Mammary epithelial cell (primary cell): ENCODE measurements at regions not wholly inside any gene's neighbourhood (a gene's known extent, or its start where the extent isn't known, plus 50 kb on each side); places are given as distances from the start of the nearest gene placed in this dataset.

ENCODE experiments used
- CTCF ChIP-seq, 2 donors: IDR thresholded peaks in 1 of 2; conservative IDR thresholded peaks in 1 of 2; 2 replicates each; pipeline ENCODE4 v1.5.1; 2011 to 2012; ENCODE audit warnings: inconsistent platforms in 2 of 2, low read length in 2 of 2, mild to moderate bottlenecking in 2 of 2, control low read depth in 1 of 2, low read depth in 1 of 2; ENCODE audit not compliant: insufficient read depth in 1 of 2; ENCODE audit errors: extremely low read depth in 1 of 2
- EZH2 ChIP-seq: IDR thresholded peaks from 2 replicates; pipeline ENCODE4 v1.6.1; 2012; ENCODE audit warnings: low read length, inconsistent platforms, borderline replicate concordance

- TF ChIP-seq CTCF (conservative IDR thresholded peaks at IDR 0.05 in 1 of 2, IDR thresholded peaks at IDR 0.05 in 1 of 2; ENCODE audit: extremely low read depth in 1 of 2, insufficient read depth in 1 of 2, low read depth in 1 of 2, low read length in 2 of 2) = no peak
- TF ChIP-seq EZH2 = no peak
Observed at GRCh38 chr22:22803285-22803853, 84.2 kb upstream of the IGLL5 start.
